Ishikawa (cell line): ENCODE measurements at regions not wholly inside any gene's neighbourhood (a gene's known extent, or its start where the extent isn't known, plus 50 kb on each side); places are given as distances from the start of the nearest gene placed in this dataset.
A peak's percentile ranks its signal among the peaks of the same experiment; 100 is the strongest.

Experiments used
- CEBPB ChIP-seq: IDR thresholded peaks from 2 replicates; pipeline ENCODE4 v1.6.1; 2012
- CREB1 ChIP-seq: IDR thresholded peaks from 2 replicates; pipeline ENCODE4 v1.6.1; 2012; ENCODE audit warnings: low read depth
- EGR1 ChIP-seq: IDR thresholded peaks from 2 replicates; pipeline ENCODE4 v1.6.1; 2012
- EP300 ChIP-seq: IDR thresholded peaks from 2 replicates; pipeline ENCODE4 v1.6.1; 2012; ENCODE audit warnings: borderline replicate concordance
- FOXM1 ChIP-seq: IDR thresholded peaks from 2 replicates; pipeline ENCODE4 v1.6.1; 2012; ENCODE audit warnings: low read depth, borderline replicate concordance
- MAX ChIP-seq: IDR thresholded peaks from 2 replicates; pipeline ENCODE4 v1.6.1; 2012
- NFIC ChIP-seq: IDR thresholded peaks from 2 replicates; pipeline ENCODE4 v1.6.1; 2012
- RAD21 ChIP-seq: IDR thresholded peaks from 2 replicates; pipeline ENCODE4 v1.6.1; 2012; ENCODE audit warnings: low read depth
- REST ChIP-seq: IDR thresholded peaks from 2 replicates; pipeline ENCODE4 v1.6.1; 2012; ENCODE audit warnings: low read depth, mild to moderate bottlenecking
- TAF1 ChIP-seq: IDR thresholded peaks from 2 replicates; pipeline ENCODE4 v1.6.1; 2012; ENCODE audit warnings: low read depth, mild to moderate bottlenecking
- TCF12 ChIP-seq: IDR thresholded peaks from 2 replicates; pipeline ENCODE4 v1.6.1; 2012; ENCODE audit warnings: low read depth
- TEAD4 ChIP-seq: IDR thresholded peaks from 2 replicates; pipeline ENCODE4 v1.6.1; 2012
- USF1 ChIP-seq: IDR thresholded peaks from 2 replicates; pipeline ENCODE4 v1.6.1; 2012
- YY1 ChIP-seq: IDR thresholded peaks from 2 replicates; pipeline ENCODE4 v1.6.1; 2012; ENCODE audit warnings: low read depth
- ZBTB7A ChIP-seq: IDR thresholded peaks from 2 replicates; pipeline ENCODE4 v1.6.1; 2012; ENCODE audit warnings: low read depth

- no peak for TF ChIP-seq TCF12
- TF ChIP-seq REST = no peak
- no peak for TF ChIP-seq TAF1
- TF ChIP-seq TEAD4 = no peak
- TF ChIP-seq EP300 = no peak
- TF ChIP-seq CREB1 = no peak
- TF ChIP-seq CEBPB = no peak
- no peak for TF ChIP-seq EGR1
- no peak for TF ChIP-seq FOXM1
- no peak for TF ChIP-seq RAD21
- no peak for TF ChIP-seq YY1
- TF ChIP-seq USF1 = no peak
- no peak for TF ChIP-seq ZBTB7A
- TF ChIP-seq NFIC = no peak
- no peak for TF ChIP-seq MAX
Measured at GRCh38 chr4:147012059-147012707, 66.5 kb upstream of the TTC29 start.

- TF ChIP-seq EGR1 = no peak
- TF ChIP-seq USF1 = no peak
- no peak for TF ChIP-seq RAD21
- TF ChIP-seq ZBTB7A = no peak
- no peak for TF ChIP-seq TCF12
- TF ChIP-seq YY1 = no peak
- TF ChIP-seq CREB1 = no peak
- TF ChIP-seq TAF1 = no peak
- no peak for TF ChIP-seq MAX
- no peak for TF ChIP-seq REST
Measured at GRCh38 chr4:147014946-147015345, 69.3 kb upstream of the TTC29 start.

GRCh38 chr4:147015491-147015890 lies 69.8 kb upstream of the TTC29 start:
- no peak for TF ChIP-seq NFIC

GRCh38 chr4:147017081-147017480 lies 71.4 kb upstream of the TTC29 start:
- TF ChIP-seq REST (no peak), TCF12 (no peak), TAF1 (no peak)

GRCh38 chr4:147019091-147019490 lies 73.4 kb upstream of the TTC29 start:
- TF ChIP-seq NFIC (no peak), RAD21 (peak; percentile 88)

- no peak for TF ChIP-seq REST
- TF ChIP-seq USF1 = no peak
- TF ChIP-seq EGR1 = no peak
- no peak for TF ChIP-seq RAD21
- TF ChIP-seq YY1 = no peak
- TF ChIP-seq EP300 = no peak
- no peak for TF ChIP-seq CEBPB
- no peak for TF ChIP-seq CREB1
- no peak for TF ChIP-seq FOXM1
- TF ChIP-seq TAF1 = no peak
- no peak for TF ChIP-seq TEAD4
- no peak for TF ChIP-seq NFIC
- no peak for TF ChIP-seq TCF12
- TF ChIP-seq ZBTB7A = no peak
- no peak for TF ChIP-seq MAX
Measured at GRCh38 chr4:147020456-147020855, 74.8 kb upstream of the TTC29 start.
